ENCODE measurements at regions not wholly inside any gene's neighbourhood (a gene's known extent, or its start where the extent isn't known, plus 50 kb on each side); places are given as distances from the start of the nearest gene placed in this dataset.

- no peaks in the 10 kb centered on the region; a peak in 2 of 5 replicates for H3K27me3 ChIP-seq (ENCODE audit: control insufficient read depth in 1 of 2, insufficient read depth in 2 of 2, low read length in 2 of 2)
- no peak for FAIRE-seq
- H4K20me1 ChIP-seq (ENCODE audit: insufficient read depth, low read length) = no peaks in the 10 kb centered on the region
- H2AFZ ChIP-seq (ENCODE audit: low read length) = no peak overlapping the region
- H3K27ac ChIP-seq (ENCODE audit: extremely low read length, insufficient read depth, low read length) = no peak overlapping the region
- intact Hi-C loops (cut with micrococcal nuclease; ENCODE audit: unreplicated experiment) = no loop called here
- in situ Hi-C loops (cut with HindIII; ENCODE audit: extremely low pct_ligation_motif_present, low pct_unique_long_range_greater_than_20kb) = no loop called here
- no peak for TF ChIP-seq ZNF781 (CRISPR knock-in tag; IDR thresholded peaks at IDR 0.05; ENCODE audit: borderline replicate concordance, not compliant biosample characterization)
- TF ChIP-seq ZSCAN20 (CRISPR knock-in tag; IDR thresholded peaks at IDR 0.05; ENCODE audit: borderline replicate concordance) = no peak
- no peak for TF ChIP-seq MBNL3 (CRISPR knock-in tag; conservative IDR thresholded peaks at IDR 0.05)
- no peak for TF ChIP-seq ARID2 (CRISPR knock-in tag; IDR thresholded peaks at IDR 0.05; ENCODE audit: borderline replicate concordance)
- TF ChIP-seq ZNF879 (CRISPR knock-in tag; IDR thresholded peaks at IDR 0.05) = no peak
- TF ChIP-seq TEF (CRISPR knock-in tag; IDR thresholded peaks at IDR 0.05) = no peak
- no peak for TF ChIP-seq KLF15 (CRISPR knock-in tag; IDR thresholded peaks at IDR 0.05; ENCODE audit: borderline replicate concordance)
- TF ChIP-seq NRL (CRISPR knock-in tag; IDR thresholded peaks at IDR 0.05; ENCODE audit: borderline replicate concordance) = no peak
- no peak for TF ChIP-seq TOPORS (CRISPR knock-in tag; IDR thresholded peaks at IDR 0.05)
- no peak for TF ChIP-seq CEBPB (IDR thresholded peaks at IDR 0.05; ENCODE audit: borderline replicate concordance, low read depth, low read length)
- no peak for TF ChIP-seq ZNF234 (CRISPR knock-in tag; conservative IDR thresholded peaks at IDR 0.05)
- ChIA-PET CTCF (ENCODE audit: low intra/inter-chr PET ratio, low total read pairs) (no interaction called here), POLR2A (no interaction called here)
- no peaks in the 10 kb centered on the region for H3K4me1 ChIP-seq (ENCODE audit: insufficient read depth, low read length)
- no peak for ATAC-seq
- no peaks in the 10 kb centered on the region for H3K36me3 ChIP-seq (replicated peaks in 1 of 2; ENCODE audit: control insufficient read depth in 1 of 2, insufficient read depth in 2 of 2, low read length in 2 of 2)
- WGBS (ENCODE audit: low lambda C conversion rate) = 21% methylated on average over 6 of the region's 6 CpGs
- no peak for DNase-seq (ENCODE audit: low spot score)
- H3K79me2 ChIP-seq (ENCODE audit: insufficient read depth, low read length) = no peaks in the 10 kb centered on the region
- no peaks in the 10 kb centered on the region for H3K9me3 ChIP-seq (ENCODE audit: low read length)
- H3K4me3 ChIP-seq (replicated peaks in 1 of 3; ENCODE audit: insufficient read depth in 1 of 3, low read depth in 2 of 3, low read length in 3 of 3) = no peak overlapping the region
- no peak overlapping the region for H3K9ac ChIP-seq (ENCODE audit: insufficient read depth, low read depth, low read length)
- BruUV-seq (replicated peaks) = no TSS peak
- H3K4me2 ChIP-seq (ENCODE audit: low read depth, low read length) = no peak overlapping the region
Measured at GRCh38 chr1:29482991-29483390, 246.7 kb downstream of the PTPRU start.
